ENCODE measurements at regions not wholly inside any gene's neighbourhood (a gene's known extent, or its start where the extent isn't known, plus 50 kb on each side); places are given as distances from the start of the nearest gene placed in this dataset.

DNA sequence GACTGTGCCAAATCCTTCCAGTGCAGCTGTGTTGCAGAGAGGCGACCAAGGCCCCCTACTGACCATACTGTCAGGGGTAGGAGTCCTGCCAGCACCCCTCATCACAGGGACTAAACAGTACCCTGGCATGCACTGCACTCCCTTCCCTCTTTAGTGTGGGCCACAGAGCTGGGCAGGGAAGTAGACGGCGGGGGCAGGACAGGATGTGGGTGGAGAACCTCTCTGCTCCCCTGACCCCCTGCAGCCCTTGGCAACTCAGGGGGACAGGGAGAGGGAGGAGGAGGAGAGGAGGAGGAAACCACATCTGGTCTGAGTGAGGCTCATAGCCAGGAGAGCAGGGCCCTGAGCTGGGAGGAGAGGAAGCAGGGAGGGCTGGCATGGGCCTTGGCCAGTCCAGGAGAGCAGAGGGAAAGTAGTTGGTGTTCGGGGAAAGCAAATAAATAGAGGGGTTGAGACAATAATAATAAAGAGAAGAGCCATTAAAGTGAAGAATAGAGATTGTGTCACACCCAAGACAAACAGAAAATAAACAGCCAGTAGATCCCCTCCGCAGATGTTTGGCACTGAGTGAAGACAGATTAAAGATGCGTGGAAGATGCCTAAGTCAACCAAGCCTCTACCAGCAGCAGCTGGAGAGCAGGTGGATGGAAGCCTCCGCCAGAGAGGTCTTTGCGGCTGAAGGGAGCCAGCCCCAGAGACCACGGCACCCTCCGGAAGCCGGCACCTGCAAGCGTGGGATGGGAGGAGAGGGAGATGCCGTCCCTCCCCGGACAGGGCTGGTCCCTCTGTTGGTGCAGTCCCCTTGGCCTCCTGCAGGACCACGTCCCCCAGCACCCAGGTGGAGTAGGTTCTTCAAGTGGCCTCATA lies 61.5 kb downstream of the RPUSD4 start:
- TF ChIP-seq FOXP2 (optimal IDR thresholded peaks at IDR 0.05; ENCODE audit: borderline replicate concordance, extremely low read depth, extremely low read length, insufficient read depth) (no peak), SIN3A (IDR thresholded peaks at IDR 0.05; ENCODE audit: borderline replicate concordance, insufficient read depth, low read length) (no peak), TAF1 (IDR thresholded peaks at IDR 0.05; ENCODE audit: borderline replicate concordance, insufficient read depth, low read length) (no peak), POLR2AphosphoS5 (IDR thresholded peaks at IDR 0.05; ENCODE audit: low read depth, low read length) (no peak)
- TF ChIP-seq, protein P1, sequence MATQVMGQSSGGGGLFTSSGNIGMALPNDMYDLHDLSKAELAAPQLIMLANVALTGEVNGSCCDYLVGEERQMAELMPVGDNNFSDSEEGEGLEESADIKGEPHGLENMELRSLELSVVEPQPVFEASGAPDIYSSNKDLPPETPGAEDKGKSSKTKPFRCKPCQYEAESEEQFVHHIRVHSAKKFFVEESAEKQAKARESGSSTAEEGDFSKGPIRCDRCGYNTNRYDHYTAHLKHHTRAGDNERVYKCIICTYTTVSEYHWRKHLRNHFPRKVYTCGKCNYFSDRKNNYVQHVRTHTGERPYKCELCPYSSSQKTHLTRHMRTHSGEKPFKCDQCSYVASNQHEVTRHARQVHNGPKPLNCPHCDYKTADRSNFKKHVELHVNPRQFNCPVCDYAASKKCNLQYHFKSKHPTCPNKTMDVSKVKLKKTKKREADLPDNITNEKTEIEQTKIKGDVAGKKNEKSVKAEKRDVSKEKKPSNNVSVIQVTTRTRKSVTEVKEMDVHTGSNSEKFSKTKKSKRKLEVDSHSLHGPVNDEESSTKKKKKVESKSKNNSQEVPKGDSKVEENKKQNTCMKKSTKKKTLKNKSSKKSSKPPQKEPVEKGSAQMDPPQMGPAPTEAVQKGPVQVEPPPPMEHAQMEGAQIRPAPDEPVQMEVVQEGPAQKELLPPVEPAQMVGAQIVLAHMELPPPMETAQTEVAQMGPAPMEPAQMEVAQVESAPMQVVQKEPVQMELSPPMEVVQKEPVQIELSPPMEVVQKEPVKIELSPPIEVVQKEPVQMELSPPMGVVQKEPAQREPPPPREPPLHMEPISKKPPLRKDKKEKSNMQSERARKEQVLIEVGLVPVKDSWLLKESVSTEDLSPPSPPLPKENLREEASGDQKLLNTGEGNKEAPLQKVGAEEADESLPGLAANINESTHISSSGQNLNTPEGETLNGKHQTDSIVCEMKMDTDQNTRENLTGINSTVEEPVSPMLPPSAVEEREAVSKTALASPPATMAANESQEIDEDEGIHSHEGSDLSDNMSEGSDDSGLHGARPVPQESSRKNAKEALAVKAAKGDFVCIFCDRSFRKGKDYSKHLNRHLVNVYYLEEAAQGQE (IDR thresholded peaks at IDR 0.05; ENCODE audit: insufficient read depth in 1 of 2, low read depth in 2 of 2, low read length in 2 of 2) = no peak

DNA sequence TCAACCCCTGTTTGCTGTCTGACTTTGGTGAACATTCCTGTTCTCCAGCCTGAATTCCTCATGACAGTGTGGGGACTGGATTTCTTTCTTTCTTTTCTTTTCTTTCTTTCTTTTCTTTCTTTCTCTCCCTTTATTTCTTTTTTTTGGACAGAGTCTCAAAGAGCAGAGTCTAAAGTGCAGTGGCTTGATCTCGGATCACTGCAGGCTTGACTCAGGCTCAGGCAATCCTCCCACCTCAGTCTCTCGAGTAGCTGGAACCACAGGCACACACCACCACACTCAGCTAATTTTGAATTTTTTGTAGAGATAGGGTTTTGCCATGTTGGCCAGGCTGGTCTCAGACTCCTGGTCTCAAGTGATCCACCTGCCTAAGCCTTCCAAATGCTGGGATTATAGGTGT lies 63.1 kb downstream of the RPUSD4 start:
- TF ChIP-seq, protein P1 (IDR thresholded peaks at IDR 0.05; ENCODE audit: insufficient read depth in 1 of 2, low read depth in 2 of 2, low read length in 2 of 2) = no peak
- TF ChIP-seq SIN3A (IDR thresholded peaks at IDR 0.05; ENCODE audit: borderline replicate concordance, insufficient read depth, low read length) (no peak), POLR2AphosphoS5 (IDR thresholded peaks at IDR 0.05; ENCODE audit: low read depth, low read length) (no peak), FOXP2 (optimal IDR thresholded peaks at IDR 0.05; ENCODE audit: borderline replicate concordance, extremely low read depth, extremely low read length, insufficient read depth) (no peak), TAF1 (IDR thresholded peaks at IDR 0.05; ENCODE audit: borderline replicate concordance, insufficient read depth, low read length) (no peak)

DNA sequence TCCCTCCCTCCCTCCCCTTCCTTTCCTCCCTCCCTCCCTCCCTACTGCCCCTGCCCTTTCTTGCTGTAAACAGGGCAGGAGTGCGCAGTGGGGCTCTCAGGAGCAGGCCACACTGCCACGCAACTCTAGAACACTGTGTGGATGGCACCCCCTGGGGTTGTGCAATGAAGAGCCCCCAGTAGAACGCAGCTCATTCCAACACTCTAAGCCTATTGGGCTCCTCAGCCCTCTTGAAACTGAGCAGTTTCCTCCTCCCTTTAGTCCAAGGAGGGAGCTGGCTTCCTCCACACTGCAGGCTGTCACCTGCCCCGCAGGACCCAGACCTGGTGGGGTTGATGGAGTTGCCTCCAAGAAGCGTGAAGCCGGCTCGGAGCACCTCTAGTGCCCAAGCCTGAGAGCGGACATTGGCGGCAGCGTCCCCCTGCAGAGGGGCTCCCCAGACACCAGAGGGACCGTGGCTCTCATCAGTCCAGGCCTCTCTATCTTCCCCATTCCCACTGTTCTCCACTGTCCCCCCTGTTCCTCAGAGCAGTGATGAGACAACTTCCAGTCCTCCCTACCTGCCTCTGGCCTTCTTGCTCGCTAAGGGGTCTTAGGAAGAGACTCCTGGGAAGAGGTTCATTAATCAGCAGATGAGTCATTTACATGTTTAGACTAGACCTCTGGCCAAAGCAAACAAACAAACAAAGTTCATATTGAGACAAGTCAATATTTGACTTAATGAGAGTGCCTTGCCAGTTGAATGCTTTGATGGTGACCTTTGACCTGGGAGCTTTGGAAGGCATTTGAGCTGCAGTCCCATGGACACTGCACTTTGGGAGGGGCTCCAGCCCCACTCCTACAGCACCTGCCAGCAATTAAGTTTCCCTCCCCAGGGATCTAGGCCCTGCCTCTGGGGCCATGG lies 64.0 kb downstream of the RPUSD4 start:
- TF ChIP-seq, protein P1 (IDR thresholded peaks at IDR 0.05; ENCODE audit: insufficient read depth in 1 of 2, low read depth in 2 of 2, low read length in 2 of 2) = no peak; a peak in 2 of 4 replicates
- TF ChIP-seq FOXP2 (optimal IDR thresholded peaks at IDR 0.05; ENCODE audit: borderline replicate concordance, extremely low read depth, extremely low read length, insufficient read depth) = peak; percentile 46

DNA sequence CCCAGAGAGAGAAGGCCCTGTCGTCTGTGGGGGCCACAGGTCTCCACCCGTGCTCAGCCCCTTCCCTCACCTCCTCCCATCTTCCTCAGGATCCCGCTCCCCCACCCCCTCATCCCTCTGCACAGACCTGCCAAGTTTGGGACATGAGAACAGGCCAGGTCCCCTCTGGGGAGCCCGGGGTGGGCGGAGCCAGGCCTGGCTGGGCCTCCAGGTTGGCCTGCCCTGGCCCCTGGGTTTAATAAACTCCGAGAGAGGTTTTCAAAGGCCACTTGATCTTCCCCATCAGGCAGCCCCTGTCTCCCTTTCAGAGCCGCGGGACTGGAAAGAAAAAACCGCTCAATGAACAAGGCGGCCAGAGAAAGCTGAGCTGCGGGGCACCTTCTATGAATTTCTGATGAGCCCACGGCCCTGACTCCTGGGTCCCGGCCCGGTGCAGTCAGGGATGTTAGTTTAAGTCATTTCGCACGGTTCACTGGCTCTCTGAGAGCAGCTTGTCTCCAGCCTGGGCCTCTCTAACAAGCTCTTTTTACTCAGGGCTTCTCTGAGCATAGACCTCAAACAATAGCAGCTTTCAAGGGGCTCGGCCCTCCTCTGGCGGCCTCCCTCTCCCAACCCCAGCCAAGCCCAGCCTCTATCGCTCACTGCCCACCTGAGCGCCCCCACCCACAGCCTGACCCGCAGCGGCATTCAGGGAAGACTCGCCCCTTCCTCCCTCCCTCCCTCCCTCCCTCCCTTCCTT lies 64.8 kb downstream of the RPUSD4 start:
- no peak for TF ChIP-seq TAF1 (IDR thresholded peaks at IDR 0.05; ENCODE audit: borderline replicate concordance, insufficient read depth, low read length)
- TF ChIP-seq, protein P1 (IDR thresholded peaks at IDR 0.05; ENCODE audit: insufficient read depth in 1 of 2, low read depth in 2 of 2, low read length in 2 of 2) = no peak
- TF ChIP-seq SIN3A (IDR thresholded peaks at IDR 0.05; ENCODE audit: borderline replicate concordance, insufficient read depth, low read length) = no peak
- TF ChIP-seq POLR2AphosphoS5 (IDR thresholded peaks at IDR 0.05; ENCODE audit: low read depth, low read length) = no peak
- TF ChIP-seq FOXP2 (optimal IDR thresholded peaks at IDR 0.05; ENCODE audit: borderline replicate concordance, extremely low read depth, extremely low read length, insufficient read depth) = no peak

Measured in PFSK-1 (cell line).